ENCODE measurements at regions not wholly inside any gene's neighbourhood (a gene's known extent, or its start where the extent isn't known, plus 50 kb on each side); places are given as distances from the start of the nearest gene placed in this dataset.

- Histone ChIP-seq H4K5ac (ENCODE audit: insufficient read length, low read depth, low read length) (no peak overlapping the region), H3K23ac (ENCODE audit: insufficient read length) (no peak overlapping the region), H2AFZ (ENCODE audit: low read length) (no peak overlapping the region), H3K9me3 (ENCODE audit: insufficient read depth in 2 of 2, low read depth in 1 of 2, low read length in 1 of 2) (no peaks in the 10 kb centered on the region), H3K36me3 (ENCODE audit: control insufficient read depth in 2 of 4, insufficient read depth in 4 of 4, low read length in 3 of 4) (no peaks in the 10 kb centered on the region), H4K20me1 (replicated peaks in 1 of 2; ENCODE audit: control insufficient read depth in 1 of 2, insufficient read depth in 2 of 2, low read length in 2 of 2) (no peaks in the 10 kb centered on the region), H2BK12ac (ENCODE audit: low read depth, low read length) (no peak overlapping the region), H2BK15ac (ENCODE audit: low read length) (no peak overlapping the region), H2BK5ac (ENCODE audit: low read depth, low read length) (no peak overlapping the region), H2AK5ac (ENCODE audit: low read depth, low read length) (no peak overlapping the region), H3K56ac (replicated peaks; ENCODE audit: insufficient read length, low read depth, low read length) (no peak overlapping the region), H3K27me3 (replicated peaks in 1 of 4; ENCODE audit: control insufficient read depth in 3 of 4, extremely low read depth in 1 of 4, insufficient read depth in 3 of 4, low read length in 3 of 4) (no peaks in the 10 kb centered on the region), H3K4me1 (replicated peaks in 1 of 4; ENCODE audit: control insufficient read depth in 3 of 4, insufficient read depth in 4 of 4, low read length in 3 of 4) (no peaks in the 10 kb centered on the region), H3K79me2 (ENCODE audit: control insufficient read depth in 1 of 2, insufficient read depth in 2 of 2, low read length in 2 of 2) (no peaks in the 10 kb centered on the region), H3K4ac (replicated peaks; ENCODE audit: insufficient read length, low read depth, low read length) (no peak overlapping the region), H3K9ac (replicated peaks in 1 of 4; ENCODE audit: extremely low read depth in 1 of 4, low read depth in 3 of 4, low read length in 3 of 4) (no peak overlapping the region), H3K4me3 (ENCODE audit: extremely low read depth in 1 of 4, insufficient read depth in 2 of 4, low read depth in 3 of 4, low read length in 4 of 4) (no peak overlapping the region), H2BK120ac (replicated peaks; ENCODE audit: low read depth, low read length) (no peak overlapping the region), H3K4me2 (ENCODE audit: insufficient read depth in 1 of 2, low read depth in 2 of 2, low read length in 2 of 2) (no peak overlapping the region), H3K18ac (ENCODE audit: extremely low read depth, low read length) (no peak overlapping the region), H3K79me1 (ENCODE audit: low read depth, low read length) (no peaks in the 10 kb centered on the region), H3K27ac (ENCODE audit: low read depth, low read length) (no peak overlapping the region), H4K91ac (replicated peaks; ENCODE audit: insufficient read length, low read length) (no peak overlapping the region), H3K23me2 (ENCODE audit: low read depth, low read length) (no peaks in the 10 kb centered on the region), H2BK20ac (ENCODE audit: low read length) (no peak overlapping the region), H4K8ac (ENCODE audit: extremely low read depth, insufficient read depth, low read length) (no peak overlapping the region), H3K14ac (ENCODE audit: insufficient read length) (no peak overlapping the region)
- no peak for DNase-seq (ENCODE audit: low read depth in 1 of 2, low spot score in 2 of 2)
- 89% methylated on average over 1 of the region's 1 CpG; no CpG with 5 or more reads in 1 of the 2 experiments for WGBS, 2 experiments (ENCODE audit: extremely low coverage in 1 of 2, insufficient coverage in 1 of 2, insufficient read length in 1 of 2, insufficient replicate concordance in 2 of 2, low coverage in 1 of 2, low lambda C conversion rate in 2 of 2, missing lambda C conversion rate in 1 of 2)
- no peak for FAIRE-seq
- ChIA-PET POLR2A (ENCODE audit: partially characterized antibody) (no interaction called here), CTCF (ENCODE audit: partially characterized antibody) (no interaction called here)
- TF ChIP-seq TEAD4 (IDR thresholded peaks at IDR 0.05; ENCODE audit: low read depth, low read length) (no peak), CHD2 (IDR thresholded peaks at IDR 0.05; ENCODE audit: low read length) (no peak), CHD1 (IDR thresholded peaks at IDR 0.05; ENCODE audit: low read depth, low read length) (no peak), RAD21 (IDR thresholded peaks at IDR 0.05 in 1 of 2, conservative IDR thresholded peaks at IDR 0.05 in 1 of 2; ENCODE audit: low read depth in 2 of 2, low read length in 2 of 2) (no peak), POLR2AphosphoS5 (IDR thresholded peaks at IDR 0.05; ENCODE audit: low read depth, low read length) (no peak), SP2 (IDR thresholded peaks at IDR 0.05; ENCODE audit: low read length) (no peak), MAFK (IDR thresholded peaks at IDR 0.05; ENCODE audit: low read depth, low read length) (no peak), ATF2 (IDR thresholded peaks at IDR 0.05; ENCODE audit: low read length) (no peak), JUN (IDR thresholded peaks at IDR 0.05; ENCODE audit: low read depth, low read length) (no peak), FOSL1 (IDR thresholded peaks at IDR 0.05; ENCODE audit: insufficient read depth, low read depth, low read length) (no peak), POLR2A (IDR thresholded peaks at IDR 0.05; ENCODE audit: control extremely low read depth in 1 of 2, low read depth in 2 of 2, low read length in 2 of 2) (no peak), RFX5 (IDR thresholded peaks at IDR 0.05; ENCODE audit: borderline replicate concordance, low read depth, low read length) (no peak), SRF (IDR thresholded peaks at IDR 0.05; ENCODE audit: low read depth, low read length) (no peak), GTF2F1 (IDR thresholded peaks at IDR 0.05; ENCODE audit: borderline replicate concordance, low read depth, low read length) (no peak), ZNF274 (IDR thresholded peaks at IDR 0.05; ENCODE audit: borderline replicate concordance, extremely low read depth, low read length) (no peak)
These were observed 628.3 kb upstream of the IGFBP3 start for GRCh38 chr7:46549347-46549746.

All from H1 (cell line).